ENCODE measurements at regions not wholly inside any gene's neighbourhood (a gene's known extent, or its start where the extent isn't known, plus 50 kb on each side); places are given as distances from the start of the nearest gene placed in this dataset.

- TF ChIP-seq CTCF (IDR thresholded peaks at IDR 0.05), result no peak
- TF ChIP-seq POLR2A (IDR thresholded peaks at IDR 0.05), result no peak
- no peak for TF ChIP-seq EP300 (IDR thresholded peaks at IDR 0.05; ENCODE audit: low read depth)
- no peak for TF ChIP-seq POLR2AphosphoS5 (IDR thresholded peaks at IDR 0.05)
Measured at GRCh38 chr3:194780706-194781105, 95.0 kb downstream of the FAM43A start.

All from transverse colon (tissue), 4 donors.